ENCODE measurements at regions not wholly inside any gene's neighbourhood (a gene's known extent, or its start where the extent isn't known, plus 50 kb on each side); places are given as distances from the start of the nearest gene placed in this dataset.

- Histone ChIP-seq H3K9ac (ENCODE audit: low read depth, low read length, poor library complexity, severe bottlenecking) (no peak overlapping the region), H3K36me3 (ENCODE audit: insufficient read depth, low read length) (no peaks in the 10 kb centered on the region), H3K27me3 (ENCODE audit: insufficient read depth, low read length, poor library complexity, severe bottlenecking) (no peaks in the 10 kb centered on the region), H3K9me2 (replicated peaks; ENCODE audit: low read depth, low read length) (no peaks in the 10 kb centered on the region), H2AFZ (ENCODE audit: low read length) (no peak overlapping the region), H3K4me1 (ENCODE audit: insufficient read depth, low read length, poor library complexity, severe bottlenecking) (no peaks in the 10 kb centered on the region), H3K4me2 (ENCODE audit: low read depth, low read length, poor library complexity, severe bottlenecking) (no peak overlapping the region), H3K4me3 (ENCODE audit: low read length, poor library complexity, severe bottlenecking) (no peak overlapping the region), H3F3A (ENCODE audit: low read depth) (no peaks in the 10 kb centered on the region), H4K20me1 (ENCODE audit: insufficient read depth, low read length, poor library complexity, severe bottlenecking) (no peaks in the 10 kb centered on the region), H3K9me3 (ENCODE audit: insufficient read depth, low read depth, low read length) (no peaks in the 10 kb centered on the region), H3K79me2 (ENCODE audit: insufficient read depth, low read length) (no peaks in the 10 kb centered on the region)
- TF ChIP-seq CTCF (conservative IDR thresholded peaks at IDR 0.05; ENCODE audit: low read length) (no peak), EZH2phosphoT487 (IDR thresholded peaks at IDR 0.05; ENCODE audit: borderline replicate concordance) (no peak)
Measured at GRCh38 chr10:3691482-3691881, 93.5 kb downstream of the KLF6 start.

DNA sequence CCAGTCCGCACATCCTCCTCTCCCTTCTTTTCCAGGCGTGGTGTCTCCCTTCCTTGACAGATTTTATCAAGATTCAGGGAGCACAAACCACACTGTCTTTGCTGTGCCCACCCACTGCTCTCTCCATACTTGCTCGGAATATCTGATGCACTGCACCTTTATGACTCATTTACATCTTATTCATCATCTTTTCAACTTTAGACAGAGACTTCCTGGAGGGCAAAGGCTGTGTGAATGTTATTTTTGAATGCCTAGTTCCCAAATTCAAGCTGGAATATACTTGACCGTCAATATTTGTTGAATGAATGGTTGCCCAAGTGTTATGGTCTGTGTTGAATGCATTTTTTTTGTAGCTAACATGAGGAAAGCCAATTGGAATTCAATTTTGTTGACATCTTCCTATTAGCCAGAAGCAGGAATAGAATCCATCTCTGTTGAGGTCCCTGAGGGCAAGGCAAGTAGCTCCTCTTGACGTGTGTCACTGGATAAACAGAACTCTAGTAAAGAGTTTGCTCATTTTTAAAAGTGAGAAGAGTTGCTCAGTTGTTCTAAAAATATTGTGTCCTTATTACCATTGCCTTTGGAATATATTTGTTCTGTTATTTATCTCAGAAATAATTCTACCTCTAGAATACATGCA lies 95.0 kb downstream of the KLF6 start:
- Histone ChIP-seq H3K9me3 (ENCODE audit: insufficient read depth, low read depth, low read length) (no peaks in the 10 kb centered on the region), H3K4me1 (ENCODE audit: insufficient read depth, low read length, poor library complexity, severe bottlenecking) (no peaks in the 10 kb centered on the region), H3K9ac (ENCODE audit: low read depth, low read length, poor library complexity, severe bottlenecking) (no peak overlapping the region), H3K79me2 (ENCODE audit: insufficient read depth, low read length) (no peaks in the 10 kb centered on the region), H3K4me3 (ENCODE audit: low read length, poor library complexity, severe bottlenecking) (no peak overlapping the region), H3K9me2 (replicated peaks; ENCODE audit: low read depth, low read length) (no peaks in the 10 kb centered on the region), H3K36me3 (ENCODE audit: insufficient read depth, low read length) (no peaks in the 10 kb centered on the region), H4K20me1 (ENCODE audit: insufficient read depth, low read length, poor library complexity, severe bottlenecking) (no peaks in the 10 kb centered on the region), H2AFZ (ENCODE audit: low read length) (no peak overlapping the region), H3F3A (ENCODE audit: low read depth) (no peaks in the 10 kb centered on the region), H3K4me2 (ENCODE audit: low read depth, low read length, poor library complexity, severe bottlenecking) (no peak overlapping the region), H3K27me3 (ENCODE audit: insufficient read depth, low read length, poor library complexity, severe bottlenecking) (no peaks in the 10 kb centered on the region)
- TF ChIP-seq EZH2phosphoT487 (IDR thresholded peaks at IDR 0.05; ENCODE audit: borderline replicate concordance): no peak
- TF ChIP-seq CTCF (conservative IDR thresholded peaks at IDR 0.05; ENCODE audit: low read length): no peak

DNA sequence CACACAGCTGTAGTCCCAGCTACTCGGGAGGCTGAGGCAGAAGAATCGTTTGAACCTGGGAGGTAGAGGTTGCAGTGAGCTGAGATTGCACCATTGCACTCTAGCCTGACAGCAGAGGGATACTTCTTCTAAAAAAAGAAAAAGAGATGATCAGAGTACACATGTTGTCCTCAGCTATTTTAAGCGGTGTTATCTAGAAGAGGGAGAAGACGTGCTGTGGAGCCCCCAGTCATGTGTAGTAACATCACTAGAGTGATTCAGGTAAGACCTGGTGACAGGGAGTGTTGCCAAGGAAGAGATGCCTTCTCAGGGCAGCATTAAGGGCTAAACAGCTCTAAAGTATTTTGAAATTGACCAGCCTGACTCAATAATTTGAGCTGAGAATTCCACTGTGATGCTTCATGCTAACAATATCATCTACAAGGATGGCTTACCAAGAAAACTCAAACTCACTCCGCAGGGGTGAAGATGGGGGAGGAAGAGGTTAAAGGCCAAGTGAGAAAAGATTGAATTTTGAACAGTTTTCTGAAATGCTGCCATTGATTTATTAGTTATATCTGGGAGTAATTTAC lies 97.4 kb downstream of the KLF6 start:
- no peaks in the 10 kb centered on the region for H3F3A ChIP-seq (ENCODE audit: low read depth)
- no peaks in the 10 kb centered on the region for H3K4me1 ChIP-seq (ENCODE audit: insufficient read depth, low read length, poor library complexity, severe bottlenecking)
- TF ChIP-seq EZH2phosphoT487 (IDR thresholded peaks at IDR 0.05; ENCODE audit: borderline replicate concordance) (no peak), CTCF (conservative IDR thresholded peaks at IDR 0.05; ENCODE audit: low read length) (no peak)
- no peaks in the 10 kb centered on the region for H3K27me3 ChIP-seq (ENCODE audit: insufficient read depth, low read length, poor library complexity, severe bottlenecking)
- no peaks in the 10 kb centered on the region for H3K9me2 ChIP-seq (replicated peaks; ENCODE audit: low read depth, low read length)
- H3K9me3 ChIP-seq (ENCODE audit: insufficient read depth, low read depth, low read length): no peaks in the 10 kb centered on the region
- no peak overlapping the region for H3K4me2 ChIP-seq (ENCODE audit: low read depth, low read length, poor library complexity, severe bottlenecking)
- H2AFZ ChIP-seq (ENCODE audit: low read length): no peak overlapping the region
- no peaks in the 10 kb centered on the region for H3K79me2 ChIP-seq (ENCODE audit: insufficient read depth, low read length)
- no peaks in the 10 kb centered on the region for H4K20me1 ChIP-seq (ENCODE audit: insufficient read depth, low read length, poor library complexity, severe bottlenecking)
- no peaks in the 10 kb centered on the region for H3K36me3 ChIP-seq (ENCODE audit: insufficient read depth, low read length)
- no peak overlapping the region for H3K9ac ChIP-seq (ENCODE audit: low read depth, low read length, poor library complexity, severe bottlenecking)
- no peak overlapping the region for H3K4me3 ChIP-seq (ENCODE audit: low read length, poor library complexity, severe bottlenecking)
